Hematopoietic multipotent progenitor cell treated with erythropoietin and hydrocortisone succinate and interleukin-3 and kit ligand, for 4 days (in vitro differentiated cells): ENCODE measurements at regions not wholly inside any gene's neighbourhood (a gene's known extent, or its start where the extent isn't known, plus 50 kb on each side); places are given as distances from the start of the nearest gene placed in this dataset.
A peak's percentile ranks its signal among the peaks of the same experiment; 100 is the strongest.

Experiments
- DNase-seq: peaks from one replicate; pipeline ENCODE4 v3.0.0-alpha.2; 2015

- DNase-seq, result no peak
These were observed 263.8 kb downstream of the DHX35 start for GRCh38 chr20:39225978-39226377.

DNA sequence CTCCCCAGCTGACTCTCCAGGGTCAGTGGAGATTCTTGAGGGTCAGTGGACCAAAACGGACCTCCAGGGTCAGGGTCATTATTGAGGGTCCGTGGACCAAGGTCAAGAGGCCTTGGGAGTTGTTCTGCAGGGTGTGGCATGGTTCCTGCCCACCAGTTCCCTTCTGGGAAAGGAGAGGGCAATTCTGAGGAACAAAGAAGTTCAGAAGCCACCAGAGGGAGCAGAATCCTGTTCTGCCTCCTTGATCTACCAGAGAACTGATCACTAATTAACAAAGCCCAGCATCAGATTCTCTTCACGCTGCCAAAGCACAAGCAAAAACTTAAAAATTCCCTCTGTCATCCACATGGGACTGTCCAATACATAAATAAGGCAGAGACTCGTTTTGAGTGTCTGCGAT lies 263.4 kb downstream of the DHX35 start:
- no peak for DNase-seq

GRCh38 chr20:39222101-39222500 lies 260.0 kb downstream of the DHX35 start:
- DNase-seq, result no peak

GRCh38 chr20:39216195-39216594 lies 254.1 kb downstream of the DHX35 start:
- no peak for DNase-seq

DNA sequence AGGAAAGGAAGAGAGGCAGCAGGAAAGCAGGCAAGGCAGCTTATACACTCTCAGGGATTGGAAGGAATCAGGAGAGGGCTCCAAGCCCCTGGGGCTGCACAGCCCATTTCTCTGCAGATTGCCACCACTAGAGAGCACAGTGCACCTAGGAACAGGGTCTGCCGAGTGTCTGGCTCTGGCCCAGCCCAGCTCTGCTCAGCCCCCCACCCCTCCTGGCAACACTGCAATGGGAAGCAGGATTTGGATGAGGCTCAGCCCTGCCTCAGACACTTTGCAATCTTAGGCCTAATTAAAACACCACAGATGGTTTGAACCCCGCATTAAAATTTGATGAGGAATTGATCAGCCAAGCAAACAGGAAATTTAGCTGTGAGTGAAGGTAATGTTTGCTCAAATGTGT lies 252.7 kb downstream of the DHX35 start:
- no peak for DNase-seq

DNA sequence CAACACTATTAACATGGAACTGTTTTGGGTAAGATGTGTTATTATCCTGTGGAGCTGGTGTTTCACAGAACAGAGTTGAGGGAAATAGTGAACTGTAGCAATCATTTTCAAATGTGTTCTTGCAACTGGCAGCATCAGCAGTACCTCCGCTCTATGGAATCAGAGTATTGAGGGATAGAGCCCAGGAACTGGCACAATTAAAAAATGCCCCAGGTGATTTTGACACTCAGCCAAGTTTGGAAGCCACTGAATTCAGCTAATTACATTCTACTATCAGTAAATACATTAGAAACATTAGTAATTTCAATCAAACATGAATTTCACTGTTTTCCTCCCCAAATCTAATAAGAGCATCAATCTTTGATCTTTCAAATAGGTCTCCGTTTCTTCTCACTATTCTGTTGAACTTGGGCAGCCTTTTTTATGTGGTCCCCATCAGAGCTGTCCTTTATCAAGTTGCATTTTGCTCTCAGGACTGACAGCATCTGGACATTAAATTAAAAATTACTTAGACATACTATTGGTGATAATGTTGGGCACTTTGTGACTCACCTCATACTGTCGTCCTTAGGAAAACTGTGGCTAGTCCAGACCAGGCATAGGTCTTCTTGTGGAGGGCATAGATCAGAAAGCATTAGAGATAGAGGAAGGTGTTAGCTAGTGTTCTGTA lies 251.5 kb downstream of the DHX35 start:
- no peak for DNase-seq

GRCh38 chr20:39211060-39211748 lies 249.1 kb downstream of the DHX35 start:
- DNase-seq, result no peak

DNA sequence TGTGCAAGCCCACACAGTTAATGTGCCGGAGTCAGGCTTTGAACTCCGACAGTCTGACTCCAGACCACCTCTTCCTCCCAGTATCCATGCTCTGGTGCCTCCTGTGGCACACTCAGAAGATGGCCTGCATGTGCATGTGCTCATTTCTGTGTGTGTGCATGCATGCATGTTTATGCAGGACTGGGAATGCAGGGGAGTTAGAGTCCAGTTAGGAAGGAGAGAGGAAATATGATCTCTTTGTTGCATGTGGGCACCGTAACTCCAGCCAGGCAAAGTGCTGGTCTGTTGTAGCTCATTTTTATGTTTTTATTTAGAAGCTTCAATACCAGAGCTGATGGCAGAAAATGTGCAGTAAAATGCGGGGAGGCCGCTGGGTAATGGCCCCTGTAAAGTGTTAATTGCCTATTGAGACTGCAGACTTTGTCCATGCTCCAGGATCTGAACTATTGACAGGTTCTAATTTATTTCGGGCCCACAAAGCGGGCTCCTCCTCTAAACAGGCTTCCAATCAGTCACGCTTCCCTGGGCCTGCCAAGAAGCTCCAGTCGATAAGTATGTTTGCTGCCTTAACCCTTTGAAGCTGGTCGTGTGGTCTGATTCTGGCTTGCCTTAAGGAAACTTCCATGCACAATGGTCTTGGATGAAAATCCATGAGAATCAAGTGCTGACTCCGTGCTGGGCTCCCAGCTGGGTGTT lies 248.3 kb downstream of the DHX35 start:
- DNase-seq, result no peak

DNA sequence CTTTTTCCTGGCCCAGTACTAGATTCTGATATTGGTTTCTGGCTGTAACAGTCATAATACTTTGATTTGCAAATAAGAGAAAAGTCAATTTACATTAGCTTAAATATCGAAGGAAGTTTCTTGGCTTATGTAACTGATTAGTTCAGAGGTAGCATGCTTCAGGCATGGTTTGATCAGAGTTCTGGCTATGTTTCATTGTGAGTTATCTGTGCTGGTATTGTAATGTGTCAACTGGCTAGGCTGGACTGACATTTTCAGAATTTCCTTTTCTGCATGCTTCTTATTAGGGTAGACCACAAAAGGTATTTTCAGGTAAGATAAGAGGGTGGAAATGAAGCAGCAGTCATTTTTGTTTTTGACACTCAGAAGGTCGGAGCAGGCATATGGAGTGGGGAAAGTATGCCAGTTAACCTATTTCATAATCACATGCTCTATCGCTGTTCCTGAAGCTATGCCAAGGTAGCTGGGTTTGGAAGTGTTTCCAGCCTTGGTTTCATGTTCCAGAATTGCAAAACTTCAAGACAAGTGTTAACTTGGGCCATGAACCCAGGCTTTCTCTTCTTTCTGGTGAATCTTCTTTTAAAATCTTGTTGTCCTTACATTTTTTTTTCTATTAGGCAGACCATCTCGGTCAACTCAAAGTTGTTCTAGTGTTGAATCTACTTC lies 244.9 kb downstream of the DHX35 start:
- no peak for DNase-seq

DNA sequence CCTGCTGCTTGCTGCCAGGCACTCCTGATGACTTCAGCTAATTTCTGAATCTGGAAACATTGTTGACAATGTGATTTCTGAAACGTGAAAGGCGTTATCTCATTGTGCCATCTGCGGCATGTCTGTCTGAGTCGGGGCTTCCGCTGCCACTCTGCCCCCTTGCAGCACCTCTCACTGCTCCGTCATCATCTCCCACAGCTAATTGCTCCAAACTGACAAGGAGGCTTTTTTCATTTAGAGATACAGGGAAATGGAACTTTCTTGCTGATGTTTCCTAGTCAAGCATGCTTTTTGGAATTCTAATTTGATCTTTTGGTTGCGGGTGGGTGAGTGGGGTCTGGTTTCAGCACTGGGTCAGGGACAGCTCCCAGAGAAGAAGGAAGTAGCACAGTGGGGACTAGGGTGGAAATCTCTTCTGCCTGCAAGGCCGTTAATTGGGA lies 233.5 kb downstream of the DHX35 start:
- peak; percentile 36 for DNase-seq

- DNase-seq, result no peak
These were observed 228.8 kb downstream of the DHX35 start for GRCh38 chr20:39190666-39191570.

DNA sequence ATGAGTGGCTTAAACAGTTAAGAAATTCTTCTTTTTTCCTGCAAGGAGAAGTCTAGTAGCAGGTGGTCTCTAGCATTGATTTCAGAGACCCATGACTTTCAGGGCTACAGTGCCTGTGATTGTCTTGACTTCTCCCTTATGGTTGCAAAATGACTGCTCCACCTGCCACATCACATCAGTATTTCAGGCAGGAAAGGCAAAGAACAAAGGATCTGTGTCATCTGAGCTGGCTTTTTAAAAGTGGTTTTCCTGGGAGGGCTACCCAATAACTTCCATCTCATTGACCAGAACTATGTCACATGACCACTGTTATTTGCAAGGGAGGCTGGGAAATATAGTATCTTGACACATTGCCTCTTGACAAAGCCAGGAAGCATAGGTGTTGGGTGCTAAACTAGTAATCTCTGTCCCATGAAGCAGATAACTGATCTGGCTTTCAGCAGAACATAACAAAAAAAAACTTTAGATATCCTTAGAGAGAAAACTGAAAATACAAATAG lies 226.2 kb downstream of the DHX35 start:
- DNase-seq, result no peak

DNA sequence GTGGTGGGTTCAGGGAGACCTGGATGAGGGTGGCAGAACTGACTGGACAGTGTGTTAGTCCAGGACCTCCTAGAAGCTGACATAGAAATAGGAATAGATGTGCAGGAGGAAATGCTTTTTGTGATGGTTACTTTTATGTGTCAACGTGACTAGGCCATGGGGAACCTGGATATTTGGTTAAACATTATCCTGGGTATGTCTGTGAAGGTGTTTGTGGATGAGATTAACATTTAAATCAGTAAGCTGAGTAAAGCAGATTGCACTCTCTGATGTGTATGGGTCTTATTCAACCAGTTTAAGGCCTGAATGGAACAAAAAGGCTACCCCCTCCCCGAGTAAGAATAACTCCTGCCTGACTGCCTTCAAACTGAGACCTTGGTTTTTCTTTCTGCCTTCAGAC lies 219.3 kb downstream of the DHX35 start:
- DNase-seq, result no peak

- no peak for DNase-seq
These were observed 214.3 kb downstream of the DHX35 start for GRCh38 chr20:39176457-39176856.

- DNase-seq, result no peak
These were observed 208.8 kb downstream of the DHX35 start for GRCh38 chr20:39170896-39171463.

GRCh38 chr20:39165099-39165498 lies 203.0 kb downstream of the DHX35 start:
- DNase-seq, result no peak

- DNase-seq, result no peak
These were observed 202.5 kb downstream of the DHX35 start for GRCh38 chr20:39164642-39165041.

DNA sequence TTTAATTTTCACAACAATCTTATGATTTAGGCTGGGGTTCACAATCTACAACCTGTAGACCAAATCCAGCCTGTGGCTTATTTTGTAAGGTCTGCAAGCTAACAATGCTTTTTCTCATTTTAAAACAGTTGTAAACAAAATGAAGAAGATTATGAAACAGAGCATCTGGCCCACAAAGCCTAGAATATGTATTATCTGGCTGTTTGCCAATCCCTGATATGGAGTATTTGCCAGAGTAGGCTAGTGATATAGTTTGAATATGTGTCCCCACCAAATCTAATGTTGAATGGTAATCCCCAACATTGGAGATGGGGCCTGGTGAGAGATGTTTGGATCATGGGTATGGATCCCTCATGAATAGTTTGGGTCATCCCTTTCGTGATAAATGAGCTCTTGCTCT lies 201.8 kb downstream of the DHX35 start:
- DNase-seq, result no peak

- no peak for DNase-seq
These were observed 199.8 kb downstream of the DHX35 start for GRCh38 chr20:39161900-39162299.

DNA sequence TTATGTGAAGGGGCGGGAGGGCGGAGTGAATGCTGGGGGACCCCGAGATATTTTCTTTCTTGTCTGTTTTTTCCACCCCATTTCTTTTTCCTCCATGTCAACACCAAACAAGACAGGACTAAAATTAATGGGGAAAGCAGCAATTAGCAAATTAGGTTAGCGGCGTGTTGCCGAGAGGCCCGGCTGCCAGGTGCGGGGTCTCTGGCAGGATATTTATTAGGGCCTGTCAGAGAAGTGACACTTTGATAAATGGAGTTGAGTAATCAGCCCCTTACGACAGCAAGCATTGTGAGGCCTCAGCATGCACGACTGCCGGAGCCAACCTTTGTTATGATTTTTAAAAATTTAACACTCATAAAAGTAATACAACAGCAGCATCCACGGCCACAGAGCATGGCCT lies 193.8 kb downstream of the DHX35 start:
- peak; percentile 5 for DNase-seq

- no peak for DNase-seq
These were observed 190.6 kb downstream of the DHX35 start for GRCh38 chr20:39152742-39153141.

DNA sequence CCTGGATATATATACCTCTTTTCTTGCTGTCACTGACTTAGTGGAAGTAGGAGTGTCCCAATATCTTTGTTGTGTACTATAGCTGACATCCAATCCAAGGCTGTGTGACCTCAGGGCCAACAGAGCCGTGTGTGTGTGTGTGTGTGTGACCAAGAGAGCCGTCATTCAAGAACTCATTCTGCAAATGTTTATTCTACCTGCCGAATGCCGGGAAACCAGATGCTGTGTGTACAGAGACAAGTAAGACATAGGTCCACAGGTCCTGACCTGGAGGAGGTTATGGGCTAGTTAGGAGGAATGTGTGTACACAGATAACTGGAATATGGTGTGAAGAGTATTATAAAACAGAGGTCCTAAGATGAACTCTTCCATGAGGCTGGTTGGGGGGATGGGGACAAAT lies 190.0 kb downstream of the DHX35 start:
- DNase-seq, result no peak
